Adrenal gland (tissue), 5 donors: ENCODE measurements at regions not wholly inside any gene's neighbourhood (a gene's known extent, or its start where the extent isn't known, plus 50 kb on each side); places are given as distances from the start of the nearest gene placed in this dataset.

ENCODE experiments used
- POLR2A ChIP-seq, 2 donors: fragments of 450-650 bp; IDR thresholded peaks; one replicate each; pipeline ENCODE4 v1.6.1; 2017; ENCODE audit warnings: antibody characterized with exemption in 2 of 2, mild to moderate bottlenecking in 2 of 2, moderate library complexity in 1 of 2
- TF ChIP-seq, protein P1 (sequence below), 6 experiments: fragments of 450-650 bp in 4 of 6; fragments of 200-600 bp in 2 of 6; sonication (generic) in 1 of 6; IDR thresholded peaks; 1 replicate in 5 of 6; 2 replicates in 1 of 6; pipeline versions ENCODE4 v1.5.1 to v1.8.0; 2016 to 2021; ENCODE audit warnings: antibody characterized with exemption in 6 of 6, mild to moderate bottlenecking in 2 of 6, moderate library complexity in 1 of 6
- donor health status: DM: no; HTN: no; CAD: no.

DNA sequence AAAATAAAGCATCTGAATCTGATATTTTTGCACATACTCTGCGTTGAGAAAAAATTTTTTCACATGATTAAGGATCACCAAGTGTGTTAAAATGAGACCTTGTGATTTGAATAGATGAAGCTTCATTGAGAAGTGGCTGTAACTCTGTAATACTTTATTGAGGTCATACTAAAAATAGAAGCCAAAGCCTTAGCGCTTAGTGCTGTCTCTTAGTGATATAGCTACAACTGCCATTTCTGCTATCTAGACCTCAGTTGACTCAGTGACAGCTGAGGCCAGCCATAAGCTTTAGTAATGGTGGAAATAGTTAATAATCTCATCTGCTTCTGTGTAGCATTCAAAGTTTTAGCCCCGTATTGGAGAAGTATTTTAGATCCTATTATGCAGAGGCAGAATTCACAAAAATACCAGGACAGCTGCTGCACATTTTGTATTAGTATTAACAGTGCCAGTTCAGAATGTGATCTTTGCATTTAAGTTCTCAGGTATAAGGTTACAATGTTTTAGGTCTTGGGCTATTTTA, 107.4 kb upstream of the SGCD start:
- TF ChIP-seq POLR2A (IDR thresholded peaks at IDR 0.05): no peak
- TF ChIP-seq, protein P1, sequence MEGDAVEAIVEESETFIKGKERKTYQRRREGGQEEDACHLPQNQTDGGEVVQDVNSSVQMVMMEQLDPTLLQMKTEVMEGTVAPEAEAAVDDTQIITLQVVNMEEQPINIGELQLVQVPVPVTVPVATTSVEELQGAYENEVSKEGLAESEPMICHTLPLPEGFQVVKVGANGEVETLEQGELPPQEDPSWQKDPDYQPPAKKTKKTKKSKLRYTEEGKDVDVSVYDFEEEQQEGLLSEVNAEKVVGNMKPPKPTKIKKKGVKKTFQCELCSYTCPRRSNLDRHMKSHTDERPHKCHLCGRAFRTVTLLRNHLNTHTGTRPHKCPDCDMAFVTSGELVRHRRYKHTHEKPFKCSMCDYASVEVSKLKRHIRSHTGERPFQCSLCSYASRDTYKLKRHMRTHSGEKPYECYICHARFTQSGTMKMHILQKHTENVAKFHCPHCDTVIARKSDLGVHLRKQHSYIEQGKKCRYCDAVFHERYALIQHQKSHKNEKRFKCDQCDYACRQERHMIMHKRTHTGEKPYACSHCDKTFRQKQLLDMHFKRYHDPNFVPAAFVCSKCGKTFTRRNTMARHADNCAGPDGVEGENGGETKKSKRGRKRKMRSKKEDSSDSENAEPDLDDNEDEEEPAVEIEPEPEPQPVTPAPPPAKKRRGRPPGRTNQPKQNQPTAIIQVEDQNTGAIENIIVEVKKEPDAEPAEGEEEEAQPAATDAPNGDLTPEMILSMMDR (IDR thresholded peaks at IDR 0.05): no peak
